GM23338 (cell line): ENCODE measurements at regions not wholly inside any gene's neighbourhood (a gene's known extent, or its start where the extent isn't known, plus 50 kb on each side); places are given as distances from the start of the nearest gene placed in this dataset.

Experiments used
- ATAC-seq: fragments of 200-7000 bp; cut with Tn5 transposase; 3 replicates; pipeline ENCODE4 v1.9.1; 2020
- DNase-seq: peaks from one replicate; pipeline ENCODE4 v3.0.0-alpha.2; 2015; ENCODE audit warnings: low spot score
- H2AFZ ChIP-seq: fragments of 200-600 bp; sonication (generic); 2 replicates; pipeline ENCODE4 v1.8.0; 2016; ENCODE audit warnings: antibody characterized with exemption, mild to moderate bottlenecking, moderate library complexity
- H3F3A ChIP-seq: fragments of 200-600 bp; sonication (generic); replicated peaks from 2 replicates; pipeline ENCODE4 v1.8.0; 2017; ENCODE audit warnings: antibody characterized with exemption, mixed run types, low read depth
- H3K27ac ChIP-seq: fragments of 200-600 bp; sonication (generic); 2 replicates; pipeline ENCODE4 v1.6.1; 2016; ENCODE audit warnings: low read depth
- H3K27me3 ChIP-seq: fragments of 200-600 bp; sonication (generic); 2 replicates; pipeline ENCODE4 v1.8.0; 2016; ENCODE audit warnings: mild to moderate bottlenecking, mixed run types, moderate library complexity; ENCODE audit not compliant: insufficient read depth
- H3K36me3 ChIP-seq: fragments of 200-600 bp; sonication (generic); 2 replicates; pipeline ENCODE4 v1.8.0; 2016; ENCODE audit warnings: mild to moderate bottlenecking; ENCODE audit not compliant: insufficient read depth
- H3K4me1 ChIP-seq: fragments of 200-600 bp; sonication (generic); 2 replicates; pipeline ENCODE4 v1.8.0; 2016; ENCODE audit warnings: mild to moderate bottlenecking, moderate library complexity; ENCODE audit not compliant: insufficient read depth
- H3K4me2 ChIP-seq: fragments of 200-600 bp; sonication (generic); 2 replicates; pipeline ENCODE4 v1.7.1; 2017; ENCODE audit warnings: mixed run types
- H3K4me3 ChIP-seq: fragments of 200-600 bp; sonication (generic); 2 replicates; pipeline ENCODE4 v1.6.1; 2016; ENCODE audit warnings: mixed run types
- H3K79me2 ChIP-seq: fragments of 200-600 bp; sonication (generic); replicated peaks from 2 replicates; pipeline ENCODE4 v1.8.0; 2017; ENCODE audit warnings: mild to moderate bottlenecking; ENCODE audit not compliant: insufficient read depth
- H3K9me2 ChIP-seq: fragments of 200-600 bp; sonication (generic); 2 replicates; pipeline ENCODE4 v1.8.0; 2017; ENCODE audit not compliant: insufficient read depth
- H4K20me1 ChIP-seq: fragments of 200-600 bp; sonication (generic); replicated peaks from 2 replicates; pipeline ENCODE4 v1.8.0; 2017; ENCODE audit warnings: mild to moderate bottlenecking; ENCODE audit not compliant: insufficient read depth
- H3K27ac Mint-ChIP-seq: 2 replicates; pipeline ENCODE4 v1.8.0; 2020; ENCODE audit warnings: inconsistent platforms, mild to moderate bottlenecking, moderate library complexity, mixed read lengths
- H3K27me3 Mint-ChIP-seq: 3 replicates; pipeline ENCODE4 v1.8.0; 2022; ENCODE audit warnings: low read depth, mild to moderate bottlenecking, moderate library complexity, mixed read lengths, inconsistent platforms; ENCODE audit not compliant: insufficient read depth, poor library complexity
- H3K36me3 Mint-ChIP-seq: 3 replicates; pipeline ENCODE4 v1.8.0; 2021; ENCODE audit warnings: low read depth, mild to moderate bottlenecking, inconsistent platforms, moderate library complexity, mixed read lengths
- H3K4me1 Mint-ChIP-seq: 3 replicates; pipeline ENCODE4 v1.8.0; 2020; ENCODE audit warnings: mild to moderate bottlenecking, inconsistent platforms, mixed read lengths
- H3K4me3 Mint-ChIP-seq: 3 replicates; pipeline ENCODE4 v1.8.0; 2021; ENCODE audit warnings: moderate library complexity, mild to moderate bottlenecking, inconsistent platforms, mixed read lengths
- H3K9me3 Mint-ChIP-seq: 3 replicates; pipeline ENCODE4 v1.8.0; 2020; ENCODE audit warnings: moderate library complexity, mild to moderate bottlenecking, inconsistent platforms, mixed read lengths
- CREB1 ChIP-seq: fragments of 250-450 bp; sonication (Bioruptor Pico); IDR thresholded peaks from 2 replicates; pipeline ENCODE4 v1.5.0; 2020; ENCODE audit warnings: low read depth, mild to moderate bottlenecking, moderate library complexity
- EZH2 ChIP-seq: fragments of 200-600 bp; sonication (generic); IDR thresholded peaks from one replicate; pipeline ENCODE4 v1.8.0; 2017; ENCODE audit warnings: antibody characterized with exemption, mild to moderate bottlenecking, low read depth; ENCODE audit not compliant: unreplicated experiment
- EZH2phosphoT487 ChIP-seq: fragments of 200-600 bp; sonication (generic); IDR thresholded peaks from one replicate; pipeline ENCODE4 v1.8.1; 2018; ENCODE audit warnings: antibody characterized with exemption; ENCODE audit not compliant: unreplicated experiment
- JUNB ChIP-seq: IDR thresholded peaks from one replicate; pipeline ENCODE4 v1.6.1; 2016; ENCODE audit warnings: antibody characterized with exemption; ENCODE audit not compliant: unreplicated experiment
- NANOG ChIP-seq: IDR thresholded peaks from 2 replicates; pipeline ENCODE4 v1.6.1; 2016; ENCODE audit warnings: antibody characterized with exemption, borderline replicate concordance
- POLR2AphosphoS5 ChIP-seq: IDR thresholded peaks from 2 replicates; pipeline ENCODE4 v1.6.1; 2016; ENCODE audit warnings: antibody characterized with exemption, low read depth
- STAT1 ChIP-seq: IDR thresholded peaks from one replicate; pipeline ENCODE4 v1.6.1; 2016; ENCODE audit warnings: antibody characterized with exemption; ENCODE audit not compliant: unreplicated experiment
- ZNF114 ChIP-seq: fragments of 250-450 bp; sonication (Bioruptor Pico); IDR thresholded peaks from 2 replicates; pipeline ENCODE4 v1.5.0; 2020; ENCODE audit warnings: mild to moderate bottlenecking, moderate library complexity
- ZNF331 ChIP-seq: fragments of 250-450 bp; sonication (Bioruptor Pico); IDR thresholded peaks from 2 replicates; pipeline ENCODE4 v1.5.0; 2020; ENCODE audit warnings: low read depth, mild to moderate bottlenecking, moderate library complexity
- TF ChIP-seq, protein P1 (sequence below): fragments of 250-450 bp; sonication (Bioruptor Pico); IDR thresholded peaks from 2 replicates; pipeline ENCODE4 v1.5.0; 2020; ENCODE audit warnings: mild to moderate bottlenecking, moderate library complexity
- TF ChIP-seq, protein P2 (sequence below), 2 experiments: fragments of 200-600 bp in 1 of 2; sonication (generic) in 1 of 2; conservative IDR thresholded peaks; 2 replicates each; pipeline versions ENCODE4 v1.5.1 to v1.6.1; 2016 to 2017; ENCODE audit warnings: antibody characterized with exemption in 2 of 2, low read depth in 2 of 2, mild to moderate bottlenecking in 2 of 2, moderate library complexity in 1 of 2
- TF ChIP-seq, protein P3 (sequence below): IDR thresholded peaks from one replicate; pipeline ENCODE4 v1.6.1; 2018; ENCODE audit warnings: antibody characterized with exemption; ENCODE audit not compliant: unreplicated experiment
- TF ChIP-seq, protein P4 (sequence below): IDR thresholded peaks from 2 replicates; pipeline ENCODE4 v1.6.1; 2016; ENCODE audit warnings: antibody characterized with exemption

DNA sequence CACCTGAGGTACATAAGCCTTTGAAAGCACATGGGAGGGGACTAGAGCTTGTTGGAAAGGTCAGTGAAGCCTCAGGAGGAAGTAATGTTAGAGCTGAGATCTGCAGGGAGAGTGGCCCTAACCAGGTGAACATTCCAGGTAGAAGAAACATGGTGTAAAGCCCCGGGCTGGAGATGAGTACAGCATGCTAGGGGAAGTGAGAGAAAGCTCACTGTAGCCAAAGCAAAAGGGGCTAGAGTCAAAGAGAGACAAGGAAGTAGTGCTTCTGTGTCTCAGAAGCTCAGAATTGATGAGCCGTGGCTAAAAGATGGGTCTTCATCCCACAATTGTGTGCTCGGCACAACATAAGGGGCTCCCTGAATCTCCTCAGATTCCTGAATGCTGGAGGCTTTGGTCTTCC, 481.8 kb downstream of the XYLT1 start:
- Histone ChIP-seq H3F3A (no peaks in the 10 kb centered on the region), H3K4me2 (no peak overlapping the region), H3K4me1 (no peaks in the 10 kb centered on the region), H2AFZ (peak overlapping the region; percentile 76; the same call in 1 of the 2 replicates), H3K9me2 (no peaks in the 10 kb centered on the region), H3K79me2 (no peaks in the 10 kb centered on the region), H3K27me3 (no peaks in the 10 kb centered on the region), H4K20me1 (no peaks in the 10 kb centered on the region), H3K4me3 (no peak overlapping the region), H3K27ac (no peak overlapping the region), H3K36me3 (no peaks in the 10 kb centered on the region)
- ATAC-seq, result no peak
- Mint-ChIP-seq H3K4me1 (peaks cover 4% of the 10 kb centered on the region; the same call in 1 of the 3 replicates), H3K9me3 (no peaks in the 10 kb centered on the region; the same call in 2 of the 3 replicates), H3K27ac (no peak overlapping the region), H3K27me3 (peaks cover 2% of the 10 kb centered on the region), H3K36me3 (no peaks in the 10 kb centered on the region), H3K4me3 (no peak overlapping the region)
- TF ChIP-seq, protein P1, sequence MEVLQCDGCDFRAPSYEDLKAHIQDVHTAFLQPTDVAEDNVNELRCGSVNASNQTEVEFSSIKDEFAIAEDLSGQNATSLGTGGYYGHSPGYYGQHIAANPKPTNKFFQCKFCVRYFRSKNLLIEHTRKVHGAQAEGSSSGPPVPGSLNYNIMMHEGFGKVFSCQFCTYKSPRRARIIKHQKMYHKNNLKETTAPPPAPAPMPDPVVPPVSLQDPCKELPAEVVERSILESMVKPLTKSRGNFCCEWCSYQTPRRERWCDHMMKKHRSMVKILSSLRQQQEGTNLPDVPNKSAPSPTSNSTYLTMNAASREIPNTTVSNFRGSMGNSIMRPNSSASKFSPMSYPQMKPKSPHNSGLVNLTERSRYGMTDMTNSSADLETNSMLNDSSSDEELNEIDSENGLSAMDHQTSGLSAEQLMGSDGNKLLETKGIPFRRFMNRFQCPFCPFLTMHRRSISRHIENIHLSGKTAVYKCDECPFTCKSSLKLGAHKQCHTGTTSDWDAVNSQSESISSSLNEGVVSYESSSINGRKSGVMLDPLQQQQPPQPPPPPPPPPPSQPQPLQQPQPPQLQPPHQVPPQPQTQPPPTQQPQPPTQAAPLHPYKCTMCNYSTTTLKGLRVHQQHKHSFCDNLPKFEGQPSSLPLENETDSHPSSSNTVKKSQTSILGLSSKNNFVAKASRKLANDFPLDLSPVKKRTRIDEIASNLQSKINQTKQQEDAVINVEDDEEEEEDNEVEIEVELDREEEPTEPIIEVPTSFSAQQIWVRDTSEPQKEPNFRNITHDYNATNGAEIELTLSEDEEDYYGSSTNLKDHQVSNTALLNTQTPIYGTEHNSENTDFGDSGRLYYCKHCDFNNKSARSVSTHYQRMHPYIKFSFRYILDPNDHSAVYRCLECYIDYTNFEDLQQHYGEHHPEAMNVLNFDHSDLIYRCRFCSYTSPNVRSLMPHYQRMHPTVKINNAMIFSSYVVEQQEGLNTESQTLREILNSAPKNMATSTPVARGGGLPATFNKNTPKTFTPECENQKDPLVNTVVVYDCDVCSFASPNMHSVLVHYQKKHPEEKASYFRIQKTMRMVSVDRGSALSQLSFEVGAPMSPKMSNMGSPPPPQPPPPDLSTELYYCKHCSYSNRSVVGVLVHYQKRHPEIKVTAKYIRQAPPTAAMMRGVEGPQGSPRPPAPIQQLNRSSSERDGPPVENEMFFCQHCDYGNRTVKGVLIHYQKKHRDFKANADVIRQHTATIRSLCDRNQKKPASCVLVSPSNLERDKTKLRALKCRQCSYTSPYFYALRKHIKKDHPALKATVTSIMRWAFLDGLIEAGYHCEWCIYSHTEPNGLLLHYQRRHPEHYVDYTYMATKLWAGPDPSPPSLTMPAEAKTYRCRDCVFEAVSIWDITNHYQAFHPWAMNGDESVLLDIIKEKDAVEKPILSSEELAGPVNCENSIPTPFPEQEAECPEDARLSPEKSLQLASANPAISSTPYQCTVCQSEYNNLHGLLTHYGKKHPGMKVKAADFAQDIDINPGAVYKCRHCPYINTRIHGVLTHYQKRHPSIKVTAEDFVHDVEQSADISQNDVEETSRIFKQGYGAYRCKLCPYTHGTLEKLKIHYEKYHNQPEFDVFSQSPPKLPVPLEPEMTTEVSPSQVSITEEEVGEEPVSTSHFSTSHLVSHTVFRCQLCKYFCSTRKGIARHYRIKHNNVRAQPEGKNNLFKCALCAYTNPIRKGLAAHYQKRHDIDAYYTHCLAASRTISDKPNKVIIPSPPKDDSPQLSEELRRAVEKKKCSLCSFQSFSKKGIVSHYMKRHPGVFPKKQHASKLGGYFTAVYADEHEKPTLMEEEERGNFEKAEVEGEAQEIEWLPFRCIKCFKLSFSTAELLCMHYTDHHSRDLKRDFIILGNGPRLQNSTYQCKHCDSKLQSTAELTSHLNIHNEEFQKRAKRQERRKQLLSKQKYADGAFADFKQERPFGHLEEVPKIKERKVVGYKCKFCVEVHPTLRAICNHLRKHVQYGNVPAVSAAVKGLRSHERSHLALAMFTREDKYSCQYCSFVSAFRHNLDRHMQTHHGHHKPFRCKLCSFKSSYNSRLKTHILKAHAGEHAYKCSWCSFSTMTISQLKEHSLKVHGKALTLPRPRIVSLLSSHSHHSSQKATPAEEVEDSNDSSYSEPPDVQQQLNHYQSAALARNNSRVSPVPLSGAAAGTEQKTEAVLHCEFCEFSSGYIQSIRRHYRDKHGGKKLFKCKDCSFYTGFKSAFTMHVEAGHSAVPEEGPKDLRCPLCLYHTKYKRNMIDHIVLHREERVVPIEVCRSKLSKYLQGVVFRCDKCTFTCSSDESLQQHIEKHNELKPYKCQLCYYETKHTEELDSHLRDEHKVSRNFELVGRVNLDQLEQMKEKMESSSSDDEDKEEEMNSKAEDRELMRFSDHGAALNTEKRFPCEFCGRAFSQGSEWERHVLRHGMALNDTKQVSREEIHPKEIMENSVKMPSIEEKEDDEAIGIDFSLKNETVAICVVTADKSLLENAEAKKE (CRISPR knock-in tag), result no peak
- no peak for TF ChIP-seq POLR2AphosphoS5
- TF ChIP-seq EZH2, result no peak
- TF ChIP-seq, protein P2, sequence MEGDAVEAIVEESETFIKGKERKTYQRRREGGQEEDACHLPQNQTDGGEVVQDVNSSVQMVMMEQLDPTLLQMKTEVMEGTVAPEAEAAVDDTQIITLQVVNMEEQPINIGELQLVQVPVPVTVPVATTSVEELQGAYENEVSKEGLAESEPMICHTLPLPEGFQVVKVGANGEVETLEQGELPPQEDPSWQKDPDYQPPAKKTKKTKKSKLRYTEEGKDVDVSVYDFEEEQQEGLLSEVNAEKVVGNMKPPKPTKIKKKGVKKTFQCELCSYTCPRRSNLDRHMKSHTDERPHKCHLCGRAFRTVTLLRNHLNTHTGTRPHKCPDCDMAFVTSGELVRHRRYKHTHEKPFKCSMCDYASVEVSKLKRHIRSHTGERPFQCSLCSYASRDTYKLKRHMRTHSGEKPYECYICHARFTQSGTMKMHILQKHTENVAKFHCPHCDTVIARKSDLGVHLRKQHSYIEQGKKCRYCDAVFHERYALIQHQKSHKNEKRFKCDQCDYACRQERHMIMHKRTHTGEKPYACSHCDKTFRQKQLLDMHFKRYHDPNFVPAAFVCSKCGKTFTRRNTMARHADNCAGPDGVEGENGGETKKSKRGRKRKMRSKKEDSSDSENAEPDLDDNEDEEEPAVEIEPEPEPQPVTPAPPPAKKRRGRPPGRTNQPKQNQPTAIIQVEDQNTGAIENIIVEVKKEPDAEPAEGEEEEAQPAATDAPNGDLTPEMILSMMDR (conservative IDR thresholded peaks at IDR 0.05; ENCODE audit: low read depth in 2 of 2), result no peak
- no peak for TF ChIP-seq ZNF331
- TF ChIP-seq NANOG, result no peak
- TF ChIP-seq EZH2phosphoT487, result no peak
- no peak for TF ChIP-seq STAT1
- TF ChIP-seq, protein P3, sequence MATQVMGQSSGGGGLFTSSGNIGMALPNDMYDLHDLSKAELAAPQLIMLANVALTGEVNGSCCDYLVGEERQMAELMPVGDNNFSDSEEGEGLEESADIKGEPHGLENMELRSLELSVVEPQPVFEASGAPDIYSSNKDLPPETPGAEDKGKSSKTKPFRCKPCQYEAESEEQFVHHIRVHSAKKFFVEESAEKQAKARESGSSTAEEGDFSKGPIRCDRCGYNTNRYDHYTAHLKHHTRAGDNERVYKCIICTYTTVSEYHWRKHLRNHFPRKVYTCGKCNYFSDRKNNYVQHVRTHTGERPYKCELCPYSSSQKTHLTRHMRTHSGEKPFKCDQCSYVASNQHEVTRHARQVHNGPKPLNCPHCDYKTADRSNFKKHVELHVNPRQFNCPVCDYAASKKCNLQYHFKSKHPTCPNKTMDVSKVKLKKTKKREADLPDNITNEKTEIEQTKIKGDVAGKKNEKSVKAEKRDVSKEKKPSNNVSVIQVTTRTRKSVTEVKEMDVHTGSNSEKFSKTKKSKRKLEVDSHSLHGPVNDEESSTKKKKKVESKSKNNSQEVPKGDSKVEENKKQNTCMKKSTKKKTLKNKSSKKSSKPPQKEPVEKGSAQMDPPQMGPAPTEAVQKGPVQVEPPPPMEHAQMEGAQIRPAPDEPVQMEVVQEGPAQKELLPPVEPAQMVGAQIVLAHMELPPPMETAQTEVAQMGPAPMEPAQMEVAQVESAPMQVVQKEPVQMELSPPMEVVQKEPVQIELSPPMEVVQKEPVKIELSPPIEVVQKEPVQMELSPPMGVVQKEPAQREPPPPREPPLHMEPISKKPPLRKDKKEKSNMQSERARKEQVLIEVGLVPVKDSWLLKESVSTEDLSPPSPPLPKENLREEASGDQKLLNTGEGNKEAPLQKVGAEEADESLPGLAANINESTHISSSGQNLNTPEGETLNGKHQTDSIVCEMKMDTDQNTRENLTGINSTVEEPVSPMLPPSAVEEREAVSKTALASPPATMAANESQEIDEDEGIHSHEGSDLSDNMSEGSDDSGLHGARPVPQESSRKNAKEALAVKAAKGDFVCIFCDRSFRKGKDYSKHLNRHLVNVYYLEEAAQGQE, result no peak
- no peak for TF ChIP-seq CREB1 (CRISPR knock-in tag)
- TF ChIP-seq ZNF114 (CRISPR knock-in tag), result no peak
- TF ChIP-seq, protein P4, sequence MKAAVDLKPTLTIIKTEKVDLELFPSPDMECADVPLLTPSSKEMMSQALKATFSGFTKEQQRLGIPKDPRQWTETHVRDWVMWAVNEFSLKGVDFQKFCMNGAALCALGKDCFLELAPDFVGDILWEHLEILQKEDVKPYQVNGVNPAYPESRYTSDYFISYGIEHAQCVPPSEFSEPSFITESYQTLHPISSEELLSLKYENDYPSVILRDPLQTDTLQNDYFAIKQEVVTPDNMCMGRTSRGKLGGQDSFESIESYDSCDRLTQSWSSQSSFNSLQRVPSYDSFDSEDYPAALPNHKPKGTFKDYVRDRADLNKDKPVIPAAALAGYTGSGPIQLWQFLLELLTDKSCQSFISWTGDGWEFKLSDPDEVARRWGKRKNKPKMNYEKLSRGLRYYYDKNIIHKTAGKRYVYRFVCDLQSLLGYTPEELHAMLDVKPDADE, result no peak
- no peak for TF ChIP-seq JUNB
- DNase-seq, result no peak
